Sigmoid colon (tissue), 6 donors: ENCODE measurements at regions not wholly inside any gene's neighbourhood (a gene's known extent, or its start where the extent isn't known, plus 50 kb on each side); places are given as distances from the start of the nearest gene placed in this dataset.

ENCODE experiments used
- DNase-seq: peaks from one replicate; pipeline ENCODE4 v3.0.0-alpha.2; 2019
- H3K27ac ChIP-seq, 4 donors: fragments of 200-600 bp; sonication (generic); one replicate each; pipeline ENCODE4 v1.5.1; 2016 to 2019; ENCODE audit warnings: mild to moderate bottlenecking in 1 of 4
- H3K27me3 ChIP-seq, 3 donors: fragments of 200-600 bp; sonication (generic); one replicate each; pipeline ENCODE4 v1.5.1; 2019; ENCODE audit warnings: mild to moderate bottlenecking in 1 of 3
- H3K36me3 ChIP-seq, 4 donors: fragments of 200-600 bp; sonication (generic); one replicate each; pipeline ENCODE4 v1.5.1; 2016 to 2019
- H3K4me1 ChIP-seq, 4 donors: fragments of 200-600 bp; sonication (generic); one replicate each; pipeline ENCODE4 v1.5.1; 2017 to 2019
- H3K4me3 ChIP-seq, 4 donors: fragments of 200-600 bp; sonication (generic); one replicate each; pipeline ENCODE4 v1.5.1; 2017 to 2019; ENCODE audit warnings: mild to moderate bottlenecking in 2 of 4, moderate library complexity in 1 of 4
- H3K9me3 ChIP-seq, 4 donors: fragments of 200-600 bp in 3 of 4; sonication (generic) in 3 of 4; one replicate each; pipeline versions ENCODE4 v1.5.1 to v1.6.1; 2013 to 2019
- CTCF ChIP-seq, 4 experiments: fragments of 450-650 bp in 3 of 4; fragments of 200-600 bp in 1 of 4; IDR thresholded peaks; one replicate each; pipeline ENCODE4 v1.5.1; 2016 to 2019; ENCODE audit warnings: antibody characterized with exemption in 4 of 4, mild to moderate bottlenecking in 3 of 4, moderate library complexity in 2 of 4
- EP300 ChIP-seq, 4 donors: sonication (generic); formaldehyde crosslinking; IDR thresholded peaks; one replicate each; pipeline ENCODE4 v1.6.1; 2017; ENCODE audit warnings: antibody characterized with exemption in 4 of 4
- POLR2A ChIP-seq, 2 donors: fragments of 450-650 bp; IDR thresholded peaks; one replicate each; pipeline ENCODE4 v1.6.1; 2016; ENCODE audit warnings: antibody characterized with exemption in 2 of 2, mild to moderate bottlenecking in 2 of 2, moderate library complexity in 2 of 2
- POLR2AphosphoS5 ChIP-seq, 4 donors: sonication (generic); formaldehyde crosslinking; IDR thresholded peaks; one replicate each; pipeline ENCODE4 v1.6.1; 2017; ENCODE audit warnings: antibody characterized with exemption in 4 of 4
- WGBS, 2 donors: extraction: QIAGEN DNeasy Blood & Tissue Kit; methylation state at CpG; one replicate each; pipeline ENCODE4 v1.1.7; 2013; 5-methylcytosine and 5-hydroxymethylcytosine counted together
- intact Hi-C: fragments of 100-400 bp; cut with DNase I; formaldehyde crosslinking; loops from one replicate; pipeline ENCODE4 v1.15.1; 2023
- donor health status: healthy with polysubstance abuse.
- donor health status: healthy.

- Histone ChIP-seq H3K36me3 (no peaks in the 10 kb centered on the region), H3K9me3 (no peaks in the 10 kb centered on the region), H3K4me1 (peaks cover 0 to 7% (median 2%) of the 10 kb centered on the region in 4 donors), H3K4me3 (no peak overlapping the region), H3K27ac (no peak overlapping the region), H3K27me3 (no peaks in the 10 kb centered on the region)
- no peak for TF ChIP-seq POLR2AphosphoS5 (IDR thresholded peaks at IDR 0.05)
- DNase-seq = no peak
- WGBS, 2 donors = 53 to 68% methylated on average over 3 of the region's 3 CpGs
- intact Hi-C loops = no loop called here
These were observed 77.9 kb upstream of the PLXNA4 start for GRCh38 chr7:132654150-132654549.

GRCh38 chr7:132653366-132653930, 77.2 kb upstream of the PLXNA4 start:
- DNase-seq = no peak
- WGBS, 2 donors = 64 to 72% methylated on average over 4 of the region's 4 CpGs
- Histone ChIP-seq H3K36me3 (no peaks in the 10 kb centered on the region), H3K4me1 (peaks cover 0 to 7% (median 2%) of the 10 kb centered on the region in 4 donors), H3K27me3 (no peaks in the 10 kb centered on the region), H3K27ac (no peak overlapping the region), H3K4me3 (no peak overlapping the region), H3K9me3 (no peaks in the 10 kb centered on the region)
- intact Hi-C loops = no loop called here
- no peak for TF ChIP-seq POLR2AphosphoS5 (IDR thresholded peaks at IDR 0.05)
- TF ChIP-seq POLR2A (IDR thresholded peaks at IDR 0.05) = no peak
- no peak for TF ChIP-seq EP300 (IDR thresholded peaks at IDR 0.05)
- no peak for TF ChIP-seq CTCF (IDR thresholded peaks at IDR 0.05)

GRCh38 chr7:132652507-132652906, 76.2 kb upstream of the PLXNA4 start:
- no peaks in the 10 kb centered on the region for H3K27me3 ChIP-seq
- WGBS, 2 donors = 84 to 87% methylated on average over 1 of the region's 1 CpG
- H3K9me3 ChIP-seq = no peaks in the 10 kb centered on the region
- H3K4me1 ChIP-seq = peaks cover 0 to 7% (median 2%) of the 10 kb centered on the region in 4 donors
- no peaks in the 10 kb centered on the region for H3K36me3 ChIP-seq
- no peak overlapping the region for H3K4me3 ChIP-seq
- intact Hi-C loops = no loop called here
- TF ChIP-seq POLR2AphosphoS5 (IDR thresholded peaks at IDR 0.05) = no peak
- no peak for TF ChIP-seq CTCF (IDR thresholded peaks at IDR 0.05)
- TF ChIP-seq EP300 (IDR thresholded peaks at IDR 0.05) = no peak
- TF ChIP-seq POLR2A (IDR thresholded peaks at IDR 0.05) = no peak
- DNase-seq = no peak
- no peak overlapping the region for H3K27ac ChIP-seq

GRCh38 chr7:132650498-132650897, 74.2 kb upstream of the PLXNA4 start:
- Histone ChIP-seq H3K9me3 (no peaks in the 10 kb centered on the region), H3K4me1 (peaks cover 0 to 7% (median 1%) of the 10 kb centered on the region in 4 donors), H3K4me3 (no peak overlapping the region), H3K36me3 (no peaks in the 10 kb centered on the region), H3K27me3 (no peaks in the 10 kb centered on the region), H3K27ac (no peak overlapping the region)
- intact Hi-C loops = no loop called here
- WGBS, 2 donors = 25 to 58% methylated on average over 3 of the region's 3 CpGs
- no peak for TF ChIP-seq EP300 (IDR thresholded peaks at IDR 0.05)
- no peak for TF ChIP-seq CTCF (IDR thresholded peaks at IDR 0.05)
- DNase-seq = no peak

GRCh38 chr7:132647311-132647710, 71.0 kb upstream of the PLXNA4 start:
- DNase-seq = no peak
- no peaks in the 10 kb centered on the region for H3K36me3 ChIP-seq
- H3K9me3 ChIP-seq = no peaks in the 10 kb centered on the region
- no peak for TF ChIP-seq EP300 (IDR thresholded peaks at IDR 0.05)
- TF ChIP-seq CTCF (IDR thresholded peaks at IDR 0.05) = no peak
- no peak for TF ChIP-seq POLR2A (IDR thresholded peaks at IDR 0.05)
- TF ChIP-seq POLR2AphosphoS5 (IDR thresholded peaks at IDR 0.05) = no peak
- 97 to 99% methylated on average over 1 of the region's 1 CpG for WGBS, 2 donors
- H3K27me3 ChIP-seq = no peaks in the 10 kb centered on the region
- intact Hi-C loops = no loop called here
- H3K4me3 ChIP-seq = no peak overlapping the region
- H3K27ac ChIP-seq = no peak overlapping the region
- peaks cover 0 to 7% (median 0%) of the 10 kb centered on the region in 4 donors for H3K4me1 ChIP-seq
